NCI-H774 (cell line): ENCODE measurements at regions not wholly inside any gene's neighbourhood (a gene's known extent, or its start where the extent isn't known, plus 50 kb on each side); places are given as distances from the start of the nearest gene placed in this dataset.

Experiments used
- DNase-seq: peaks from one replicate; lab custom pipeline; 2025; lab: John Stamatoyannopoulos, UW

DNA sequence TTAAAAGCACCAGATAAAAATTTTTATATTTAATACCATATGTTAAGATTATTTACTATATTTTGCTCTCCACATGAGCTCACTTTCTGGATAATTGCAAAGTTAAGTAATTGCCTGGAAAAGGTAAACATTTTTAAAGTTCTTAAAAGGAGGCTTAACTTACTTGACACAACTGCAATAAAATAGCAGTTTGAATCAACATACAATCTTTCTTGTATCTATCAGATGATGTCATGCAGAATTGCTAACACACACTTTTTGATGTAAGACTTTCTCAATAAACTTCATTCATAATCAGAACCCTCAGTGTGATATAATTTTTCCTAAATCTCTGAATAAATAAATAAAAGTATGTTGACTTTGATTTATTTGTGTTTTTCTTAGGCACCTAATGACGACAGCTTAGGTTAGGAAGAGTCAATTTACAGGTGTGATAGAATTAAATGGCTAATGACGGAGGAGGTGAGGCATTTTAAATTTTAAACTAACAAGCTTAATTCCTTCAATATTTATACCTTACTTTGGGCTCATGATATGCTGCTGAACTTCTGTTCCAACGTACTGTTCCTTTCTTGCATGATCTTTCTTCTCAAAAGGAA, 99.5 kb downstream of the LYPLAL1 start:
- no peak for DNase-seq

DNA sequence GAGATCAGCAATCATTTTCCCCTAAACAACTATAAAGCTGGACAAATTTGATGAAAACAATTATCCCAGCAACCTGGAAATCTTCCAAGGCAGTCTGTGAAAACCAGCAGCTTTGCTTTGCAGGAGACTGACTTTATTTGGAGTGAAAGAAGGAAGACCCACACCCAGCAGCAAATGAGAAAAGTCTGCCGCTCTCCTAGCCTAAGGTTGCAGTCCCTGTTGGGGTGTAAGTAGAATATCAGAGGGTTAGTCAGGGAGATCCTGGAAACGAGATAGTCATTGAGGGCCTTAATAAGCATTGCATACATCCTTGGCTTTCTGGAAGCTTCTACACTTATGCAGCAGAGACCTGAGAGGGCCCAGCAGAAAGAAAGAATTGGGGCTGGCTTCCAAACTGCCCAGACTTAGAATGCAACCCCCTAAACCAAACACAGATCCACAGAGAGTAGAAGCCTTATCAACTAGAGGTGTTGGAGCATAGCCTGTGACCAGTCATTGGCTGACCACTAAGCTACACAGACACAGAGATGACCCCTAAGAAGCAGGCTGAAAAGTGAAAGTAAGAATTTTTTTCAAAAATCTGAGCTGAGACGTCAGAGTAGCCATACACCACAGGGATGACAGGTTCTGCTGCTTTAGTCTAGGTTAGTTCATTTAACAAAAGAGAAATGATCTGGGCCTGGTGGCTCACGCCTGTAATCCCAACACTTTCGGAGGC, 98.3 kb downstream of the LYPLAL1 start:
- no peak for DNase-seq

DNA sequence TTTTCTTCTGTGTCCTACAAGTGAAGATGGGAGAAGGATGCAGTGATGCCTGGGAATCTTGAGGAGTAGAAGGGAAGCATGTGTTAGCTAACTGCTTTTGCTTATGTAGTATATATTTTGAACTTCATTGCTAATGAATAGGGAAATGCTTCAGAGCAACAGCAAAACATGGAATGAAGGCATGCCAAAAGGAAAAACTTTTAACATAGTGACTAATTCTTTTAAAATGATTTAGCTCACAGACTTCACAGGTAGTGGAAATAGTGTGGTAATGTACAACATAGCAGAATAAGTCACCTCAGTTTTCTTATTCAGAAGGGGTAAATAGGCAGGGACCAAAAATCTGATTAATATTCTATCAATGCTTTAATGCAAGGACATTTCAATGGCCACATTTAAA, 95.5 kb downstream of the LYPLAL1 start:
- no peak for DNase-seq

DNA sequence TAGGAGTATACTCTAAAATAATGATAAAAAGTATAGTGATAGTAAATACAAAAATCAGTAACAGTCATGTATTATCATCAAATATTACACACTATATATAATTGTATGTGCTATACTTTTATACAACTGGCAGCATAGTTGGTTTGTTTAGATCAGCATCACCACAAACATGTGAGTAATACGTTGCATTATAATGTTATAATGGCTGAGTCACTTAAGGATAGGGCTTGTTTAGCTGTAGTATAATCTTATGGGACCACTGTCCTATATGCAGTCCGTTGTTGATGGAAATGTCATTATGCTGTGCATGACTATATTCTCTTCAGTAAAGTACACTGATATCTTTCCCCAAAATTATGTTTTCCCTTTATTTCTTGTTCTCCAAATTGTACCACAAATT, 92.8 kb downstream of the LYPLAL1 start:
- no peak for DNase-seq

DNA sequence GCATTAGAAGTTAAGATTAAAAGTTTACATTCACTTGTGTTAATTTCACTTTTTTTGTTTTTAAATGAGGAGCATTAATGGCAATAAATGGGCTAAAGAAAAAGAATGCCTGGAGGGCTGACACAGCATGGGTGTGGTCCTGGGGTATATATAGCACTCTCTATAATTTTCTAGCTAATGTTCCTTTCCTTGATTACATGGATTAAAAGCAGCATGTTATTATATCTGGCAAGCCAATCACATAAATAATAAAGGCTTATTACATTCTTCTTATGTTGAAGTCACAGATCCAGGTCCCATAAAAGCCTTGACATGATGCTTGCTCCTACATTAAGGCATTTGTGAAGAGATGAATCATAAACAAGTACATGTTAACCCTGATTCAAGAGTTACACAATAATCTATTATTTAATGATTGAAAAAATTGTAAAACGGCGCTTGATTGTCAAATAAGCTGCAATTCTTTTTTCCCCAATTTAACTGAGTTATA, 91.4 kb downstream of the LYPLAL1 start:
- no peak for DNase-seq

DNA sequence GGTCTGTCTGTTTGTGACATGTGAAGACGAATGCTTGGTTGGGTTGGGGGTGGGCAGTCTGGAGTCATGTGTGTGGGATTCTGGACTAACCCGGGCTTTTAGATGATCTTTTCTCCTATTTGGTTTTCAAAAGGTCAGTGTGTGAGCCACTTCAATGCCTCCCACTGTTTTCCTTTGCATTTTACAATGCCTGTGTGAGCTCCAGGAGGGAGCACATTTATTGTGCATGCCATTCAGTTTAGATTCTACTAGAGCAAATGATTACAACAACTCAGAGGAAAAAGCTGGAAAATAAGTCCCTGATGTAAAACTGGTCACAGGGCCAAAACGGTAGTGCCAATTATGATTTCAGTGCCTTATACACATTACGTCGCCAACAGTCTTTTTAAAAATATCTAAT, 90.9 kb downstream of the LYPLAL1 start:
- DNase-seq = no peak
